OCI-LY7 (cell line): ENCODE measurements at regions not wholly inside any gene's neighbourhood (a gene's known extent, or its start where the extent isn't known, plus 50 kb on each side); places are given as distances from the start of the nearest gene placed in this dataset.

Source experiments
- BruUV-seq: library from RNA; stranded (reverse); fragments of 400-500 nt; replicated peaks from 2 replicates; lab custom pipeline; 2021; lab: Mats Ljungman, UMichigan
- CTCF ChIA-PET: fragments of 300-600 bp; sonication (Branson Sonifier 250); formaldehyde crosslinking; loops from one replicate; lab custom pipeline; 2022; ENCODE audit warnings: antibody characterized with exemption; ENCODE audit not compliant: unreplicated experiment; lab: Charles Lee
- POLR2A ChIA-PET: fragments of 300-600 bp; sonication (Branson Sonifier 250); formaldehyde crosslinking; loops from one replicate; lab custom pipeline; 2022; ENCODE audit warnings: antibody characterized with exemption; lab: Charles Lee
- DNase-seq: peaks from one replicate; pipeline ENCODE4 v3.0.0-alpha.2; 2015; ENCODE audit warnings: low spot score
- H2AFZ ChIP-seq: fragments of 200-600 bp; sonication (generic), shearing (Covaris generic); 2 replicates; pipeline ENCODE4 v1.6.1; 2014; ENCODE audit warnings: mild to moderate bottlenecking, antibody characterized with exemption, low read length, moderate library complexity
- H3K27ac ChIP-seq: fragments of 200-600 bp; sonication (generic); 2 replicates; pipeline ENCODE4 v1.5.1; 2014; ENCODE audit warnings: mixed run types, low read depth, mild to moderate bottlenecking, moderate library complexity, low read length, inconsistent platforms; ENCODE audit not compliant: poor library complexity, severe bottlenecking
- H3K36me3 ChIP-seq: fragments of 200-600 bp; sonication (generic); 2 replicates; pipeline ENCODE4 v1.6.1; 2014; ENCODE audit warnings: mild to moderate bottlenecking, antibody characterized with exemption, low read length, moderate library complexity, mixed read lengths; ENCODE audit not compliant: insufficient read depth
- H3K4me1 ChIP-seq: fragments of 200-600 bp; sonication (generic); 2 replicates; pipeline ENCODE4 v1.5.1; 2014; ENCODE audit warnings: mild to moderate bottlenecking, low read length; ENCODE audit not compliant: insufficient read depth, poor library complexity, severe bottlenecking
- H3K4me2 ChIP-seq: fragments of 200-600 bp; sonication (generic); 2 replicates; pipeline ENCODE4 v1.6.1; 2014; ENCODE audit warnings: mild to moderate bottlenecking, low read length
- H3K4me3 ChIP-seq: fragments of 200-600 bp; sonication (generic); 2 replicates; pipeline ENCODE4 v1.5.1; 2014; ENCODE audit warnings: mild to moderate bottlenecking, low read depth, low read length; ENCODE audit not compliant: poor library complexity, severe bottlenecking
- H3K79me2 ChIP-seq: fragments of 200-600 bp; sonication (generic); 2 replicates; pipeline ENCODE4 v1.6.1; 2016; ENCODE audit warnings: low read depth, mild to moderate bottlenecking, low read length, moderate library complexity, mixed read lengths; ENCODE audit not compliant: insufficient read depth
- H3K9me2 ChIP-seq: fragments of 200-600 bp; sonication (generic); 2 replicates; pipeline ENCODE4 v1.6.1; 2016; ENCODE audit warnings: mild to moderate bottlenecking, low read length, mixed read lengths; ENCODE audit not compliant: insufficient read depth
- H3K9me3 ChIP-seq: fragments of 200-600 bp; sonication (generic); 2 replicates; pipeline ENCODE4 v1.6.1; 2014; ENCODE audit warnings: mild to moderate bottlenecking, mixed run types, low read length, mixed read lengths
- H4K20me1 ChIP-seq: fragments of 200-600 bp; sonication (generic); 2 replicates; pipeline ENCODE4 v1.6.1; 2014; ENCODE audit warnings: mild to moderate bottlenecking, antibody characterized with exemption, low read length, moderate library complexity, mixed read lengths; ENCODE audit not compliant: insufficient read depth
- EZH2phosphoT487 ChIP-seq: fragments of 200-600 bp; sonication (generic); IDR thresholded peaks from 2 replicates; pipeline ENCODE4 v1.6.1; 2018; ENCODE audit warnings: low read depth, borderline replicate concordance, mild to moderate bottlenecking, mixed run types, antibody characterized with exemption, low read length, moderate library complexity, mixed read lengths
- intact Hi-C: fragments of 100-400 bp; cut with micrococcal nuclease; formaldehyde crosslinking; loops from one replicate; pipeline ENCODE4 v1.10.0; 2022; ENCODE audit not compliant: unreplicated experiment
- TF ChIP-seq, protein P1 (sequence below): fragments of 200-600 bp; sonication (generic); conservative IDR thresholded peaks from 2 replicates; pipeline ENCODE4 v1.5.1; 2014; ENCODE audit warnings: mild to moderate bottlenecking, antibody characterized with exemption, low read length, moderate library complexity, mixed read lengths

- TF ChIP-seq EZH2phosphoT487, result no peak
- TF ChIP-seq, protein P1, sequence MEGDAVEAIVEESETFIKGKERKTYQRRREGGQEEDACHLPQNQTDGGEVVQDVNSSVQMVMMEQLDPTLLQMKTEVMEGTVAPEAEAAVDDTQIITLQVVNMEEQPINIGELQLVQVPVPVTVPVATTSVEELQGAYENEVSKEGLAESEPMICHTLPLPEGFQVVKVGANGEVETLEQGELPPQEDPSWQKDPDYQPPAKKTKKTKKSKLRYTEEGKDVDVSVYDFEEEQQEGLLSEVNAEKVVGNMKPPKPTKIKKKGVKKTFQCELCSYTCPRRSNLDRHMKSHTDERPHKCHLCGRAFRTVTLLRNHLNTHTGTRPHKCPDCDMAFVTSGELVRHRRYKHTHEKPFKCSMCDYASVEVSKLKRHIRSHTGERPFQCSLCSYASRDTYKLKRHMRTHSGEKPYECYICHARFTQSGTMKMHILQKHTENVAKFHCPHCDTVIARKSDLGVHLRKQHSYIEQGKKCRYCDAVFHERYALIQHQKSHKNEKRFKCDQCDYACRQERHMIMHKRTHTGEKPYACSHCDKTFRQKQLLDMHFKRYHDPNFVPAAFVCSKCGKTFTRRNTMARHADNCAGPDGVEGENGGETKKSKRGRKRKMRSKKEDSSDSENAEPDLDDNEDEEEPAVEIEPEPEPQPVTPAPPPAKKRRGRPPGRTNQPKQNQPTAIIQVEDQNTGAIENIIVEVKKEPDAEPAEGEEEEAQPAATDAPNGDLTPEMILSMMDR, result no peak
- POLR2A ChIA-PET, result no interaction called here
- DNase-seq, result no peak
- Histone ChIP-seq H3K27ac (no peak overlapping the region), H3K36me3 (no peaks in the 10 kb centered on the region), H3K9me2 (no peaks in the 10 kb centered on the region; the same call in 1 of the 2 replicates), H4K20me1 (no peaks in the 10 kb centered on the region), H3K4me2 (no peak overlapping the region), H2AFZ (no peak overlapping the region), H3K4me3 (no peak overlapping the region), H3K9me3 (no peaks in the 10 kb centered on the region), H3K4me1 (no peaks in the 10 kb centered on the region), H3K79me2 (no peaks in the 10 kb centered on the region)
- intact Hi-C loops, result no loop called here
- no TSS peak for BruUV-seq
- CTCF ChIA-PET, result no interaction called here
These were observed 142.1 kb downstream of the HINT1 start for GRCh38 chr5:131022811-131023497.

DNA sequence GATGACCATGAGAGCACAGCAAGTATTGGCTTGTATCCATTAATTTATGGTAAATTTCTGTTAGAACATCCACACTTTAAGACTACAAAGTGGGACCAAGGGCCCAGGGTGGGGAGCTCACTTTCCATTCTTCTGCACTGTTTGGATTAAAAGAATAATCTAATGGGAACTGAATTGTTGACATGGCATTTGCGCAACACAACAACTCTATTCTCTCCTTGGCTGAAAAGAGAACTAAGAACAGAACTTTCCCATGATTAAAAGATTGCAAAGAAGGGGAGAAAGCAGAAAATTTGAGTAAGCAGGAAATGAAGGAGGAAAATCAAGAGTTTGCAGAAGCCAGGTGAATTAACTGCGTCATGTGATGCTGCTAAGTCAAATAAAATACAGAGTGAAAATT lies 143.4 kb downstream of the HINT1 start:
- Histone ChIP-seq H3K27ac (no peak overlapping the region), H3K36me3 (no peaks in the 10 kb centered on the region), H3K9me2 (no peaks in the 10 kb centered on the region), H3K9me3 (no peaks in the 10 kb centered on the region), H2AFZ (no peak overlapping the region), H3K4me2 (no peak overlapping the region), H4K20me1 (no peaks in the 10 kb centered on the region), H3K4me3 (no peak overlapping the region), H3K79me2 (no peaks in the 10 kb centered on the region), H3K4me1 (no peaks in the 10 kb centered on the region)
- CTCF ChIA-PET, result interaction anchor here (0.5 kb wide), 1 partner anchor 1148 kb away, joined by 3 read pairs; no protein-coding TSS in a partner anchor
- no peak for DNase-seq
- BruUV-seq, result no TSS peak
- intact Hi-C loops, result no loop called here
- no peak for TF ChIP-seq EZH2phosphoT487
- TF ChIP-seq, protein P1, result no peak
- POLR2A ChIA-PET, result no interaction called here

DNA sequence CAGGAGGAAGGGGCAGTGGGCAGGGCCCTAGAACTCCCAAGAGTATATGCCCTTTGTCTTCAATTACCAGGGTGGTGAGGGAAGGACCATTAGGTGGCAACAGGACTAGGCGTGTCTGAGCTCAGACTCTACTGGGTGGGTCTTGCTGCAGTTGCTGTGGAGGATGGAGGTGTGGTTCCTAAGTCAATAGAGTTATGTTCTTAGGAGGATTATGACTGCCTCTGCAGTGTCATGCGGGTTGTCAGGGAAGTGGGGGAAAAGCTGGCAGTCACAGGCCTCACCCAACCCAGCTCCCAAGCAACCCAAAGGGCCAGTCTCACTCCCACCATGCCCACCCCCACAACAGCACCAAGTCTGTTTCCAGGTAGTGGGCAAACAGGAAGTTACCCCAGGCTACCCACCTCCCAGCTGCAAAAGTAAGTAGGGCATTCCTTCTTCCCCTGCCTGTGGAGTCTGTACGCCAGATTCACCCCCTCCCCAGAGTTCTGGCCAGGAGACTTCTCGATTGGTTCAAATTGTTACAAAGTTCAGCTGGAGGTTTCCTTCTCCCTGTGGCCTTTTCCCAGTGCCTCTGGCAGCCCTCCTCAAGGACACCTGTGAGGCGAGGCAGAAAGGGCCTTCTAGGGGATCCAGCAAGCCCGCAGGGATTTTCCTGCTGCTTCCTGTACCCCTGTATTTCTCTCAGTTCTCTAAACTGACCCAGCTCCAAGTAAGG lies 145.3 kb downstream of the HINT1 start:
- CTCF ChIA-PET, result no interaction called here

More for the DNA sequence above, 145.3 kb downstream of the HINT1 start:
- POLR2A ChIA-PET, result no interaction called here
- H3K4me1 ChIP-seq, result no peaks in the 10 kb centered on the region
- H3K4me3 ChIP-seq, result no peak overlapping the region
- no peak overlapping the region for H3K4me2 ChIP-seq
- no peak for TF ChIP-seq EZH2phosphoT487
- TF ChIP-seq, protein P1, result no peak
- H3K36me3 ChIP-seq, result no peaks in the 10 kb centered on the region
- H4K20me1 ChIP-seq, result no peaks in the 10 kb centered on the region
- H3K79me2 ChIP-seq, result no peaks in the 10 kb centered on the region
- H3K9me2 ChIP-seq, result no peaks in the 10 kb centered on the region
- no TSS peak for BruUV-seq
- intact Hi-C loops, result no loop called here
- no peaks in the 10 kb centered on the region for H3K9me3 ChIP-seq
- no peak overlapping the region for H3K27ac ChIP-seq
- DNase-seq, result peak; percentile 12
- H2AFZ ChIP-seq, result no peak overlapping the region
